ENCODE measurements at regions not wholly inside any gene's neighbourhood (a gene's known extent, or its start where the extent isn't known, plus 50 kb on each side); places are given as distances from the start of the nearest gene placed in this dataset.

- 0 out of 2 replicates have a peak, but pooled peaks cover 4% of the 10 kb centered on the region for H3K4me1 ChIP-seq (ENCODE audit: control insufficient read depth, insufficient read depth, low read length)
- no peak overlapping the region for H3K4me3 ChIP-seq (ENCODE audit: low read depth, low read length)
- H3K27ac ChIP-seq (ENCODE audit: low read depth, low read length), result no peak overlapping the region
- H3K27me3 ChIP-seq (ENCODE audit: control insufficient read depth, insufficient read depth, low read length), result no peaks in the 10 kb centered on the region
- H3K36me3 ChIP-seq (ENCODE audit: control insufficient read depth, insufficient read depth, low read length), result no peaks in the 10 kb centered on the region
- 0 out of 2 replicates have a peak, but pooled peaks cover 7% of the 10 kb centered on the region for H3K9me3 ChIP-seq (ENCODE audit: control insufficient read depth, insufficient read depth, low read length)
- H3K9ac ChIP-seq (ENCODE audit: low read depth, low read length), result no peak overlapping the region
Measured at GRCh38 chrX:39638526-39638925, 459.2 kb downstream of the BCOR start.

DNA sequence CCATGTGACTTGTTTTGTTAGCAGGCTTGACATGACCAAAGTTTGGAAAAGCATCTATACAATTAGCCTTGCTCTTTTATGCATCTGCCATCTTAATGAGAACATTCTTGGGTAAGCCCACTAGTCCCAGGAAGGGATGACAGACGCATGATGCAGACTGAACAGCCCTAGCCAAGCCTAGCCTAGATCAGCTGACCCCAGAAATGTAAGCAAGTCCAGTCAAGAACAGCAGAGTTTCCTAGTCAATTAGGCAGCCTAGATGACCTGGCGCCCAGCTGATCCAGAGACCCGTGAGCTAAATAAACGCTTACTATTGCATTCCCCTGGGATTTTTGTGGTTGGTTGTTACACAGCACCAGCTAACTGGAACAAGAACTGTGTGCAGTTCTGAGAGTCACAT lies 457.9 kb downstream of the BCOR start:
- Histone ChIP-seq H3K4me1 (ENCODE audit: control insufficient read depth, insufficient read depth, low read length) (0 out of 2 replicates have a peak, but pooled peaks cover 4% of the 10 kb centered on the region), H3K9me3 (ENCODE audit: control insufficient read depth, insufficient read depth, low read length) (0 out of 2 replicates have a peak, but pooled peaks cover 3% of the 10 kb centered on the region), H3K4me3 (ENCODE audit: low read depth, low read length) (no peak overlapping the region), H3K27ac (ENCODE audit: low read depth, low read length) (no peak overlapping the region), H3K9ac (ENCODE audit: low read depth, low read length) (no peak overlapping the region), H3K27me3 (ENCODE audit: control insufficient read depth, insufficient read depth, low read length) (no peaks in the 10 kb centered on the region), H3K36me3 (ENCODE audit: control insufficient read depth, insufficient read depth, low read length) (no peaks in the 10 kb centered on the region)

DNA sequence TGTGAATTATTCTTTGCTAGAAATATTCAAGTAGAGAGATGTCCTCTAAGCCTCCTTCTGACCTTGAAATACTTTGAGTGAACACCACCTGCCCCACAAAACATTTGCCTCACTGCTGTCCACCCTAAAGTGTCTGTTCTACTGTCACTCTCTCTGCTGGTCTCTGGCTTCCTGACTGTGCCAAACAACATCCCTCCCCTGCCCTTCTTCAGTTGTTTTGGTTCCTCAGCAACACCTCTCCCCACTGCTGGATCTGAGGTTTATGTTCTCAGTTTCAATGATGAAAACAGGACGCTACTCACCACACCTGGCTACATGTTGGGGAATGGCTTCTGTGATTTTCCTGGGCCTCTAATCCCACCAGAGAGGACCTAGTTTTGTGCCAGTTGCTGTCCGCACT lies 456.9 kb downstream of the BCOR start:
- Histone ChIP-seq H3K27ac (ENCODE audit: low read depth, low read length) (no peak overlapping the region), H3K4me1 (ENCODE audit: control insufficient read depth, insufficient read depth, low read length) (0 out of 2 replicates have a peak, but pooled peaks cover 7% of the 10 kb centered on the region), H3K9ac (ENCODE audit: low read depth, low read length) (no peak overlapping the region)

GRCh38 chrX:39642071-39642470 lies 455.7 kb downstream of the BCOR start:
- Histone ChIP-seq H3K9ac (ENCODE audit: low read depth, low read length) (no peak overlapping the region), H3K27me3 (ENCODE audit: control insufficient read depth, insufficient read depth, low read length) (no peaks in the 10 kb centered on the region), H3K27ac (ENCODE audit: low read depth, low read length) (no peak overlapping the region), H3K36me3 (ENCODE audit: control insufficient read depth, insufficient read depth, low read length) (no peaks in the 10 kb centered on the region), H3K4me1 (ENCODE audit: control insufficient read depth, insufficient read depth, low read length) (0 out of 2 replicates have a peak, but pooled peaks cover 7% of the 10 kb centered on the region), H3K9me3 (ENCODE audit: control insufficient read depth, insufficient read depth, low read length) (no peaks in the 10 kb centered on the region), H3K4me3 (ENCODE audit: low read depth, low read length) (no peak overlapping the region)

More for the DNA sequence above, 456.9 kb downstream of the BCOR start:
- Histone ChIP-seq H3K4me3 (ENCODE audit: low read depth, low read length) (no peak overlapping the region), H3K9me3 (ENCODE audit: control insufficient read depth, insufficient read depth, low read length) (no peaks in the 10 kb centered on the region), H3K27me3 (ENCODE audit: control insufficient read depth, insufficient read depth, low read length) (no peaks in the 10 kb centered on the region), H3K36me3 (ENCODE audit: control insufficient read depth, insufficient read depth, low read length) (no peaks in the 10 kb centered on the region)

- no peaks in the 10 kb centered on the region for H3K36me3 ChIP-seq (ENCODE audit: control insufficient read depth, insufficient read depth, low read length)
- no peaks in the 10 kb centered on the region for H3K9me3 ChIP-seq (ENCODE audit: control insufficient read depth, insufficient read depth, low read length)
- H3K4me3 ChIP-seq (ENCODE audit: low read depth, low read length), result no peak overlapping the region
- H3K27ac ChIP-seq (ENCODE audit: low read depth, low read length), result no peak overlapping the region
- H3K27me3 ChIP-seq (ENCODE audit: control insufficient read depth, insufficient read depth, low read length), result no peaks in the 10 kb centered on the region
- no peak overlapping the region for H3K9ac ChIP-seq (ENCODE audit: low read depth, low read length)
- 0 out of 2 replicates have a peak, but pooled peaks cover 7% of the 10 kb centered on the region for H3K4me1 ChIP-seq (ENCODE audit: control insufficient read depth, insufficient read depth, low read length)
Measured at GRCh38 chrX:39643550-39643949, 454.2 kb downstream of the BCOR start.

GRCh38 chrX:39645178-39645895 lies 452.4 kb downstream of the BCOR start:
- no peak overlapping the region for H3K4me3 ChIP-seq (ENCODE audit: low read depth, low read length)
- H3K36me3 ChIP-seq (ENCODE audit: control insufficient read depth, insufficient read depth, low read length), result no peaks in the 10 kb centered on the region
- no peaks in the 10 kb centered on the region for H3K27me3 ChIP-seq (ENCODE audit: control insufficient read depth, insufficient read depth, low read length)
- H3K9me3 ChIP-seq (ENCODE audit: control insufficient read depth, insufficient read depth, low read length), result no peaks in the 10 kb centered on the region
- H3K9ac ChIP-seq (ENCODE audit: low read depth, low read length), result no peak overlapping the region
- H3K4me1 ChIP-seq (ENCODE audit: control insufficient read depth, insufficient read depth, low read length), result 0 out of 2 replicates have a peak, but pooled peaks cover 7% of the 10 kb centered on the region
- H3K27ac ChIP-seq (ENCODE audit: low read depth, low read length), result no peak overlapping the region

GRCh38 chrX:39648548-39649254 lies 449.1 kb downstream of the BCOR start:
- Histone ChIP-seq H3K36me3 (ENCODE audit: control insufficient read depth, insufficient read depth, low read length) (no peaks in the 10 kb centered on the region), H3K9me3 (ENCODE audit: control insufficient read depth, insufficient read depth, low read length) (no peaks in the 10 kb centered on the region), H3K27me3 (ENCODE audit: control insufficient read depth, insufficient read depth, low read length) (no peaks in the 10 kb centered on the region), H3K4me3 (ENCODE audit: low read depth, low read length) (no peak overlapping the region), H3K4me1 (ENCODE audit: control insufficient read depth, insufficient read depth, low read length) (peaks cover 14% of the 10 kb centered on the region), H3K9ac (ENCODE audit: low read depth, low read length) (no peak overlapping the region), H3K27ac (ENCODE audit: low read depth, low read length) (no peak overlapping the region)

DNA sequence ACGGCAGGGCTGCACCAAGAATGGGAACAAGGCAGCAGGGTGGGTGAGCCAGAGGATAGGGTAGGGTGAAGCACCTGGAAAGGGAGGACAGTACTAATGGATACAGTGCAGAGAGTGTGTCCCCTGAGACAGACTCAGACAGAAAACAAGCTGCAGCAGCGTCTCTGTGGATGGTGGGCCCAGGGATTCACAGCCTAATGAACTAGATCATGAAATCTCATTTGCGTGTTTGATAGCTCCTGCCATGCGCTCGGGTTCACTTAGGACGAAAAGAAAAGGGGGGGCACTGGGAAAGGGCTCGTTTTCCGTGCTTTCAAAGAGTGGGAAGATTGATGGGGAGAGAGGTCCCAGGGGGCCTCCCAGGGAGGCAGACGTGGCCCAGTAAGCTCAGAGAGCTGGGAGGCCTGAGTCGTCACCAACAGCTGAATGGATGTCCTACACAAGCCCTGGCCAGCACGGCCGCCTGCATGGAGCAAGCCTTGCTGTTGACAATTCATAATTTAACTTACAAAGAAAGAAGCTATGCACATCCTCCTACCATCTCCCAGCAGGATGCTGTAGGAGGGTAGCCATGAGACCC lies 446.9 kb downstream of the BCOR start:
- Histone ChIP-seq H3K4me1 (ENCODE audit: control insufficient read depth, insufficient read depth, low read length) (peaks cover 31% of the 10 kb centered on the region), H3K27me3 (ENCODE audit: control insufficient read depth, insufficient read depth, low read length) (no peaks in the 10 kb centered on the region), H3K27ac (ENCODE audit: low read depth, low read length) (no peak overlapping the region), H3K9me3 (ENCODE audit: control insufficient read depth, insufficient read depth, low read length) (no peaks in the 10 kb centered on the region), H3K9ac (ENCODE audit: low read depth, low read length) (no peak overlapping the region), H3K4me3 (ENCODE audit: low read depth, low read length) (no peak overlapping the region), H3K36me3 (ENCODE audit: control insufficient read depth, insufficient read depth, low read length) (no peaks in the 10 kb centered on the region)

- Histone ChIP-seq H3K4me1 (ENCODE audit: control insufficient read depth, insufficient read depth, low read length) (peaks cover 31% of the 10 kb centered on the region), H3K9ac (ENCODE audit: low read depth, low read length) (no peak overlapping the region), H3K4me3 (ENCODE audit: low read depth, low read length) (no peak overlapping the region), H3K27me3 (ENCODE audit: control insufficient read depth, insufficient read depth, low read length) (no peaks in the 10 kb centered on the region), H3K27ac (ENCODE audit: low read depth, low read length) (no peak overlapping the region), H3K36me3 (ENCODE audit: control insufficient read depth, insufficient read depth, low read length) (no peaks in the 10 kb centered on the region), H3K9me3 (ENCODE audit: control insufficient read depth, insufficient read depth, low read length) (no peaks in the 10 kb centered on the region)
Measured at GRCh38 chrX:39652336-39652735, 445.4 kb downstream of the BCOR start.

DNA sequence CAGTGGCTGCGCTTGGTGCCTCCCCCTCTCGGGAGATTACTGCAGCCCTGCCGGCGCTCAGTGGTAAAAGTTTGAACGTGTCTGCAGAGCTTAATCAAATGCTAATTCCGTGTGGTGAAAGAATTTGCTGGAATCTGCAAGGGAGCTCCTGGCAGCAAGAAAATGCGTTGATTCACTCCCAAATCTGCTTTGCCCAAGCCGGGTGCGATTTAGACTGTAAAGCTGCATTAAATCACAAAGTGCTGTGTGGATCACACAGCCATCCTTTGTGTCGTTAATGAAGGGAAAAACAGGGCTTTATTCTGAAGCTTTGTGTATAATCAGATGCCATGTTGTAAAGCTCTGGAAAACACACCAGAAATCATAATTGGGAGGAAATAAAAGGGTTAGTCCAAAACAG lies 444.1 kb downstream of the BCOR start:
- Histone ChIP-seq H3K27me3 (ENCODE audit: control insufficient read depth, insufficient read depth, low read length) (no peaks in the 10 kb centered on the region), H3K27ac (ENCODE audit: low read depth, low read length) (peak overlapping the region; percentile 74), H3K4me1 (ENCODE audit: control insufficient read depth, insufficient read depth, low read length) (peaks cover 31% of the 10 kb centered on the region), H3K9me3 (ENCODE audit: control insufficient read depth, insufficient read depth, low read length) (no peaks in the 10 kb centered on the region), H3K36me3 (ENCODE audit: control insufficient read depth, insufficient read depth, low read length) (no peaks in the 10 kb centered on the region), H3K9ac (ENCODE audit: low read depth, low read length) (peak overlapping the region; percentile 29; the same call in 1 of the 2 replicates), H3K4me3 (ENCODE audit: low read depth, low read length) (peak overlapping the region; percentile 35; the same call in 1 of the 2 replicates)
